HepG2 (cell line): ENCODE measurements at regions not wholly inside any gene's neighbourhood (a gene's known extent, or its start where the extent isn't known, plus 50 kb on each side); places are given as distances from the start of the nearest gene placed in this dataset.

Experiments
- ATAC-seq: fragments of 200-7000 bp; cut with Tn5 transposase; 3 replicates; pipeline ENCODE4 v1.9.1; 2020; ENCODE audit warnings: mild to moderate bottlenecking, moderate library complexity
- BruUV-seq: library from RNA; stranded (reverse); fragments of 400-500 nt; replicated peaks from 2 replicates; lab custom pipeline; 2021; lab: Mats Ljungman, UMichigan
- CTCF ChIA-PET: fragments of 300-600 bp; formaldehyde crosslinking; extraction: SDS; loops from one replicate; lab custom pipeline; 2021; ENCODE audit warnings: low total read pairs, inconsistent platforms, low intra/inter-chr PET ratio; lab: Yijun Ruan, JAX
- POLR2A ChIA-PET: fragments of 350-600 bp; sonication (Branson Sonifier 250); formaldehyde crosslinking; loops from one replicate; lab custom pipeline; 2020; ENCODE audit warnings: antibody characterized with exemption, inconsistent platforms; lab: Yijun Ruan, JAX
- DNase-seq: peaks from one replicate; pipeline ENCODE4 v3.0.0-alpha.2; 2015; ENCODE audit warnings: low spot score
- FAIRE-seq: peaks from 3 replicates; lab custom pipeline; 2011; peaks lifted over from hg19 to GRCh38; lab: Jason Lieb, UNC
- H2AFZ ChIP-seq: one replicate; pipeline ENCODE4 v1.6.1; 2011; ENCODE audit warnings: low read length, inconsistent platforms
- H3K27ac ChIP-seq: fragments of 300-600 bp; 3 replicates; pipeline ENCODE4 v1.8.0; 2011; ENCODE audit warnings: mixed run types, mild to moderate bottlenecking, mixed read lengths, low read length, inconsistent platforms; ENCODE audit not compliant: insufficient read depth; ENCODE audit errors: extremely low read length
- H3K27me3 ChIP-seq, 2 experiments: fragments of 200-600 bp in 1 of 2; 2 replicates in 1 of 2; 3 replicates in 1 of 2; pipeline versions ENCODE4 v1.6.0 to v1.8.0; 2011; ENCODE audit warnings: low read length in 2 of 2, mild to moderate bottlenecking in 2 of 2, moderate library complexity in 2 of 2, inconsistent platforms in 1 of 2; ENCODE audit not compliant: insufficient read depth in 2 of 2, control insufficient read depth in 1 of 2
- H3K36me3 ChIP-seq, 2 experiments: fragments of 200-600 bp in 1 of 2; replicated peaks in 1 of 2; 2 replicates in 1 of 2; 3 replicates in 1 of 2; pipeline versions ENCODE4 v1.5.1 to v1.8.0; 2011; ENCODE audit warnings: low read length in 2 of 2, inconsistent platforms in 1 of 2; ENCODE audit not compliant: insufficient read depth in 2 of 2, control insufficient read depth in 1 of 2
- H3K4me1 ChIP-seq: 2 replicates; pipeline ENCODE4 v1.5.1; 2012; ENCODE audit warnings: low read length, inconsistent platforms; ENCODE audit not compliant: insufficient read depth
- H3K4me2 ChIP-seq: 2 replicates; pipeline ENCODE4 v1.6.0; 2011; ENCODE audit warnings: low read depth, low read length, inconsistent platforms
- H3K4me3 ChIP-seq, 3 experiments: fragments of 200-600 bp in 1 of 3; sonication (generic), shearing (Covaris generic) in 1 of 3; replicated peaks in 1 of 3; 2 replicates each; pipeline ENCODE4 v1.5.1; 2011 to 2016; ENCODE audit warnings: low read length in 3 of 3, inconsistent platforms in 2 of 3, low read depth in 2 of 3, mild to moderate bottlenecking in 2 of 3, control low read depth in 1 of 3, mixed read lengths in 1 of 3; ENCODE audit not compliant: insufficient read depth in 1 of 3
- H3K79me2 ChIP-seq: one replicate; pipeline ENCODE4 v1.6.1; 2011; ENCODE audit warnings: low read length, inconsistent platforms; ENCODE audit not compliant: insufficient read depth
- H3K9ac ChIP-seq: 2 replicates; pipeline ENCODE4 v1.6.0; 2011; ENCODE audit warnings: mild to moderate bottlenecking, low read depth, low read length, inconsistent platforms; ENCODE audit not compliant: insufficient read depth
- H3K9me3 ChIP-seq: 2 replicates; pipeline ENCODE4 v1.5.1; 2012; ENCODE audit warnings: mild to moderate bottlenecking, low read length
- H4K20me1 ChIP-seq: 2 replicates; pipeline ENCODE4 v1.6.0; 2011; ENCODE audit warnings: inconsistent platforms, mild to moderate bottlenecking, low read length, moderate library complexity; ENCODE audit not compliant: insufficient read depth
- ASH2L ChIP-seq: fragments of 300-600, 200-600 bp; sonication (generic); IDR thresholded peaks from 2 replicates; pipeline ENCODE4 v1.7.0; 2017; ENCODE audit warnings: low read depth, mild to moderate bottlenecking, moderate library complexity, mixed read lengths, low read length; ENCODE audit not compliant: insufficient read length
- FOXA3 ChIP-seq: IDR thresholded peaks from 2 replicates; pipeline ENCODE4 v1.6.1; 2016; ENCODE audit warnings: missing genetic modification reagents, missing compliant biosample characterization
- SAP130 ChIP-seq: IDR thresholded peaks from 2 replicates; pipeline ENCODE4 v1.6.1; 2016; ENCODE audit warnings: low read depth
- TCF7 ChIP-seq: sonication (generic); IDR thresholded peaks from 2 replicates; pipeline ENCODE4 v1.6.1; 2016; ENCODE audit warnings: antibody characterized with exemption, low read depth
- TGIF2 ChIP-seq: IDR thresholded peaks from 2 replicates; pipeline ENCODE4 v1.6.1; 2016; ENCODE audit warnings: control low read depth, missing compliant biosample characterization
- ZNF451 ChIP-seq: sonication (generic); formaldehyde crosslinking; IDR thresholded peaks from 2 replicates; pipeline ENCODE4 v1.5.0; 2020; ENCODE audit warnings: mild to moderate bottlenecking, missing genetic modification reagents
- WGBS: methylation state at CpG from one replicate; pipeline ENCODE4 v1.1.6; 2017; ENCODE audit warnings: low lambda C conversion rate; 5-methylcytosine and 5-hydroxymethylcytosine counted together
- in situ Hi-C: cut with HindIII; loops from 2 replicates; pipeline ENCODE4 v1.10.0; 2017; ENCODE audit warnings: low pct_unique_long_range_greater_than_20kb; ENCODE audit not compliant: extremely low pct_ligation_motif_present
- intact Hi-C: fragments of 100-400 bp; cut with micrococcal nuclease; formaldehyde crosslinking; loops from one replicate; pipeline ENCODE4 v1.10.0; 2022; ENCODE audit not compliant: unreplicated experiment
- TF ChIP-seq, protein P1 (sequence below): sonication (generic); formaldehyde crosslinking; IDR thresholded peaks from 2 replicates; pipeline ENCODE4 v1.5.1; 2020; ENCODE audit warnings: missing genetic modification reagents, mild to moderate bottlenecking, borderline replicate concordance
- TF ChIP-seq, protein P2 (sequence below): sonication (generic); formaldehyde crosslinking; conservative IDR thresholded peaks from 2 replicates; pipeline ENCODE4 v1.4.0; 2020; ENCODE audit warnings: missing genetic modification reagents
- TF ChIP-seq, protein P3 (sequence below): sonication (generic); formaldehyde crosslinking; IDR thresholded peaks from 2 replicates; pipeline ENCODE4 v1.4.0; 2020; ENCODE audit warnings: missing genetic modification reagents
- TF ChIP-seq, protein P4 (sequence below): sonication (generic); formaldehyde crosslinking; IDR thresholded peaks from 2 replicates; pipeline ENCODE4 v1.4.0; 2020; ENCODE audit warnings: missing genetic modification reagents
- TF ChIP-seq, protein P5 (sequence below): sonication (generic); formaldehyde crosslinking; IDR thresholded peaks from 2 replicates; pipeline ENCODE4 v1.4.0; 2020; ENCODE audit warnings: missing genetic modification reagents

DNA sequence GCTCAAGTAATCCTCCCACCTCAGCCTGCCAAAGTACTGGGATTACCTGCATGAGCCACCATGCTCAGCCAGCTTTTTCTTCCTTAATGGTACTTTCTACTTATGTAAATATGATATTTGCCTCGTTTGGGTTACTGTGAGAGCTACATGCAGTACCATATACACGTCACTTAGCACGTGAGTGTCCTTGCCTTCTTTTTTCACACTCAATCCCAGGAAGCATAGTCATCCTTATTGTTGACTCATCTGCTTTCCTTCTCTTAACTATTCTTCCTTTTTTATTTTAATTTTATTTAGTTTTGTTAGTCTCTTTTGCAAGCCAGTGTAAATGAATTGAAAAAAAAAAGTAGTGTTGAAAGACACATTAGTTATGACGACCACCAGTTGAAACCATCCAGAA is 205.9 kb downstream of the HIPK3 start:
- Histone ChIP-seq H3K9me3 (no peaks in the 10 kb centered on the region), H3K4me3 (no peak overlapping the region), H2AFZ (no peak overlapping the region), H3K9ac (no peak overlapping the region), H4K20me1 (no peaks in the 10 kb centered on the region), H3K27ac (no peak overlapping the region), H3K27me3 (peaks cover 0 to 16% of the 10 kb centered on the region in 2 experiments; a peak in 1 of 5 replicates), H3K79me2 (no peaks in the 10 kb centered on the region), H3K4me1 (no peaks in the 10 kb centered on the region), H3K4me2 (no peak overlapping the region), H3K36me3 (no peaks in the 10 kb centered on the region)
- DNase-seq (no peak), FAIRE-seq (no peak), ATAC-seq (no peak)
- intact Hi-C loops: no loop called here
- TF ChIP-seq, protein P1, sequence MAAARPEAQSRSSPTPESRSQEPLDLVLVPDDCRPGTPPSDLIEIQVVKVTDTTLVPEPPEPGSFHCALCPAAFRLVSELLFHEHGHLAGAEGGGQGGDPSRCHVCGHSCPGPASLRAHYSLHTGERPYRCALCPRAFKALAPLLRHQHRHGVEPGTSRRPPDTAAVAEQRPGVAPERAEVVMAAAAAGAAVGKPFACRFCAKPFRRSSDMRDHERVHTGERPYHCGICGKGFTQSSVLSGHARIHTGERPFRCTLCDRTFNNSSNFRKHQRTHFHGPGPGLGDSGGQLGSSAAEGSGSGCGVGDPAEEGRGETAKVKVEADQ (CRISPR knock-in tag): no peak
- TF ChIP-seq TGIF2 (CRISPR knock-in tag) (no peak), SAP130 (CRISPR knock-in tag) (no peak), ZNF451 (no peak), FOXA3 (CRISPR knock-in tag) (no peak), ASH2L (no peak), TCF7 (no peak)
- TF ChIP-seq, protein P2, sequence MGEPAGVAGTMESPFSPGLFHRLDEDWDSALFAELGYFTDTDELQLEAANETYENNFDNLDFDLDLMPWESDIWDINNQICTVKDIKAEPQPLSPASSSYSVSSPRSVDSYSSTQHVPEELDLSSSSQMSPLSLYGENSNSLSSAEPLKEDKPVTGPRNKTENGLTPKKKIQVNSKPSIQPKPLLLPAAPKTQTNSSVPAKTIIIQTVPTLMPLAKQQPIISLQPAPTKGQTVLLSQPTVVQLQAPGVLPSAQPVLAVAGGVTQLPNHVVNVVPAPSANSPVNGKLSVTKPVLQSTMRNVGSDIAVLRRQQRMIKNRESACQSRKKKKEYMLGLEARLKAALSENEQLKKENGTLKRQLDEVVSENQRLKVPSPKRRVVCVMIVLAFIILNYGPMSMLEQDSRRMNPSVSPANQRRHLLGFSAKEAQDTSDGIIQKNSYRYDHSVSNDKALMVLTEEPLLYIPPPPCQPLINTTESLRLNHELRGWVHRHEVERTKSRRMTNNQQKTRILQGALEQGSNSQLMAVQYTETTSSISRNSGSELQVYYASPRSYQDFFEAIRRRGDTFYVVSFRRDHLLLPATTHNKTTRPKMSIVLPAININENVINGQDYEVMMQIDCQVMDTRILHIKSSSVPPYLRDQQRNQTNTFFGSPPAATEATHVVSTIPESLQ (CRISPR knock-in tag): no peak
- TF ChIP-seq, protein P3, sequence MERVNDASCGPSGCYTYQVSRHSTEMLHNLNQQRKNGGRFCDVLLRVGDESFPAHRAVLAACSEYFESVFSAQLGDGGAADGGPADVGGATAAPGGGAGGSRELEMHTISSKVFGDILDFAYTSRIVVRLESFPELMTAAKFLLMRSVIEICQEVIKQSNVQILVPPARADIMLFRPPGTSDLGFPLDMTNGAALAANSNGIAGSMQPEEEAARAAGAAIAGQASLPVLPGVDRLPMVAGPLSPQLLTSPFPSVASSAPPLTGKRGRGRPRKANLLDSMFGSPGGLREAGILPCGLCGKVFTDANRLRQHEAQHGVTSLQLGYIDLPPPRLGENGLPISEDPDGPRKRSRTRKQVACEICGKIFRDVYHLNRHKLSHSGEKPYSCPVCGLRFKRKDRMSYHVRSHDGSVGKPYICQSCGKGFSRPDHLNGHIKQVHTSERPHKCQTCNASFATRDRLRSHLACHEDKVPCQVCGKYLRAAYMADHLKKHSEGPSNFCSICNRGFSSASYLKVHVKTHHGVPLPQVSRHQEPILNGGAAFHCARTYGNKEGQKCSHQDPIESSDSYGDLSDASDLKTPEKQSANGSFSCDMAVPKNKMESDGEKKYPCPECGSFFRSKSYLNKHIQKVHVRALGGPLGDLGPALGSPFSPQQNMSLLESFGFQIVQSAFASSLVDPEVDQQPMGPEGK (CRISPR knock-in tag): no peak
- TF ChIP-seq, protein P4, sequence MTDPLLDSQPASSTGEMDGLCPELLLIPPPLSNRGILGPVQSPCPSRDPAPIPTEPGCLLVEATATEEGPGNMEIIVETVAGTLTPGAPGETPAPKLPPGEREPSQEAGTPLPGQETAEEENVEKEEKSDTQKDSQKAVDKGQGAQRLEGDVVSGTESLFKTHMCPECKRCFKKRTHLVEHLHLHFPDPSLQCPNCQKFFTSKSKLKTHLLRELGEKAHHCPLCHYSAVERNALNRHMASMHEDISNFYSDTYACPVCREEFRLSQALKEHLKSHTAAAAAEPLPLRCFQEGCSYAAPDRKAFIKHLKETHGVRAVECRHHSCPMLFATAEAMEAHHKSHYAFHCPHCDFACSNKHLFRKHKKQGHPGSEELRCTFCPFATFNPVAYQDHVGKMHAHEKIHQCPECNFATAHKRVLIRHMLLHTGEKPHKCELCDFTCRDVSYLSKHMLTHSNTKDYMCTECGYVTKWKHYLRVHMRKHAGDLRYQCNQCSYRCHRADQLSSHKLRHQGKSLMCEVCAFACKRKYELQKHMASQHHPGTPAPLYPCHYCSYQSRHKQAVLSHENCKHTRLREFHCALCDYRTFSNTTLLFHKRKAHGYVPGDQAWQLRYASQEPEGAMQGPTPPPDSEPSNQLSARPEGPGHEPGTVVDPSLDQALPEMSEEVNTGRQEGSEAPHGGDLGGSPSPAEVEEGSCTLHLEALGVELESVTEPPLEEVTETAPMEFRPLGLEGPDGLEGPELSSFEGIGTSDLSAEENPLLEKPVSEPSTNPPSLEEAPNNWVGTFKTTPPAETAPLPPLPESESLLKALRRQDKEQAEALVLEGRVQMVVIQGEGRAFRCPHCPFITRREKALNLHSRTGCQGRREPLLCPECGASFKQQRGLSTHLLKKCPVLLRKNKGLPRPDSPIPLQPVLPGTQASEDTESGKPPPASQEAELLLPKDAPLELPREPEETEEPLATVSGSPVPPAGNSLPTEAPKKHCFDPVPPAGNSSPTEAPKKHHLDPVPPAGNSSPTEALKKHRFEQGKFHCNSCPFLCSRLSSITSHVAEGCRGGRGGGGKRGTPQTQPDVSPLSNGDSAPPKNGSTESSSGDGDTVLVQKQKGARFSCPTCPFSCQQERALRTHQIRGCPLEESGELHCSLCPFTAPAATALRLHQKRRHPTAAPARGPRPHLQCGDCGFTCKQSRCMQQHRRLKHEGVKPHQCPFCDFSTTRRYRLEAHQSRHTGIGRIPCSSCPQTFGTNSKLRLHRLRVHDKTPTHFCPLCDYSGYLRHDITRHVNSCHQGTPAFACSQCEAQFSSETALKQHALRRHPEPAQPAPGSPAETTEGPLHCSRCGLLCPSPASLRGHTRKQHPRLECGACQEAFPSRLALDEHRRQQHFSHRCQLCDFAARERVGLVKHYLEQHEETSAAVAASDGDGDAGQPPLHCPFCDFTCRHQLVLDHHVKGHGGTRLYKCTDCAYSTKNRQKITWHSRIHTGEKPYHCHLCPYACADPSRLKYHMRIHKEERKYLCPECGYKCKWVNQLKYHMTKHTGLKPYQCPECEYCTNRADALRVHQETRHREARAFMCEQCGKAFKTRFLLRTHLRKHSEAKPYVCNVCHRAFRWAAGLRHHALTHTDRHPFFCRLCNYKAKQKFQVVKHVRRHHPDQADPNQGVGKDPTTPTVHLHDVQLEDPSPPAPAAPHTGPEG (CRISPR knock-in tag): no peak
- TF ChIP-seq, protein P5, sequence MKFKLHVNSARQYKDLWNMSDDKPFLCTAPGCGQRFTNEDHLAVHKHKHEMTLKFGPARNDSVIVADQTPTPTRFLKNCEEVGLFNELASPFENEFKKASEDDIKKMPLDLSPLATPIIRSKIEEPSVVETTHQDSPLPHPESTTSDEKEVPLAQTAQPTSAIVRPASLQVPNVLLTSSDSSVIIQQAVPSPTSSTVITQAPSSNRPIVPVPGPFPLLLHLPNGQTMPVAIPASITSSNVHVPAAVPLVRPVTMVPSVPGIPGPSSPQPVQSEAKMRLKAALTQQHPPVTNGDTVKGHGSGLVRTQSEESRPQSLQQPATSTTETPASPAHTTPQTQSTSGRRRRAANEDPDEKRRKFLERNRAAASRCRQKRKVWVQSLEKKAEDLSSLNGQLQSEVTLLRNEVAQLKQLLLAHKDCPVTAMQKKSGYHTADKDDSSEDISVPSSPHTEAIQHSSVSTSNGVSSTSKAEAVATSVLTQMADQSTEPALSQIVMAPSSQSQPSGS (CRISPR knock-in tag): no peak
- under 1% methylated on average over 4 of the region's 4 CpGs for WGBS
- no TSS peak for BruUV-seq
- POLR2A ChIA-PET: no interaction called here
- CTCF ChIA-PET: no interaction called here
- in situ Hi-C loops: no loop called here
